Activated effector memory CD4-positive, alpha-beta T cell treated with Interleukin-2 at 50 U/mL for 16 hours (primary cell): ENCODE measurements at regions not wholly inside any gene's neighbourhood (a gene's known extent, or its start where the extent isn't known, plus 50 kb on each side); places are given as distances from the start of the nearest gene placed in this dataset.

ENCODE experiments used
- DNase-seq: peaks from one replicate; pipeline ENCODE4 v3.0.0-alpha.2; 2020

DNA sequence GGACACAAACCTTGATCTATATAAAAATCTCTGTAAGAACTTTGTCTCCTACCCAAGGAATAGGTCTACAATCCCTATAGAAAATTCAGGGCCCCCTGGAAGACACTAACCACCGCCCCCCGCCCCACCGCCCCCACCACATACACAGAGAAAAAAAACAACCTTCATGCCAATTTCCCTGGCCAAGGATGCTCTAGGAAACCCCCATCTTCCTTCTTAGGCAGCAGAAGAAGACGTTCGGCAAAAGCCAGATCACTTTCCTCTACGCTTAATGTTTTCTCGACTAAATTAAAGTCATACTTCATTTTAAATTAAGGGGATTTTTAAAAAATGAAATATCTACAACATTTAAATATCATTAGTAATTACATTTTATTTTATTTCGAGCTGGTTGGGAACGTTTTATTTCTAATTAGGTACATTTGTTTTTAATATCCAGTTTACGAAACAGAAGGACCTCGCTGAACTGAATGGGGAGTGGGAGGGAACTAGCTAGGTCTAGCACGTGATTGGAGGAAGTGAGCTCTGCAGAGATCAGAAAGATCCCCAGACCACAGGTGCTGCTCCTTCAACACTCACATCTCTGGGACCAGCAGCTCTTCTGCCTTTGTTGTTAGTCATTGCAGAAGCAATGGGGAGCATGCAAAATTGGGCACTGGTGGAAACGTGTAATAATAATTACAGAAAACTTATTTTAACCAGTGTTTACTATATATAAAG, 472.3 kb downstream of the MN1 start:
- DNase-seq: no peak

DNA sequence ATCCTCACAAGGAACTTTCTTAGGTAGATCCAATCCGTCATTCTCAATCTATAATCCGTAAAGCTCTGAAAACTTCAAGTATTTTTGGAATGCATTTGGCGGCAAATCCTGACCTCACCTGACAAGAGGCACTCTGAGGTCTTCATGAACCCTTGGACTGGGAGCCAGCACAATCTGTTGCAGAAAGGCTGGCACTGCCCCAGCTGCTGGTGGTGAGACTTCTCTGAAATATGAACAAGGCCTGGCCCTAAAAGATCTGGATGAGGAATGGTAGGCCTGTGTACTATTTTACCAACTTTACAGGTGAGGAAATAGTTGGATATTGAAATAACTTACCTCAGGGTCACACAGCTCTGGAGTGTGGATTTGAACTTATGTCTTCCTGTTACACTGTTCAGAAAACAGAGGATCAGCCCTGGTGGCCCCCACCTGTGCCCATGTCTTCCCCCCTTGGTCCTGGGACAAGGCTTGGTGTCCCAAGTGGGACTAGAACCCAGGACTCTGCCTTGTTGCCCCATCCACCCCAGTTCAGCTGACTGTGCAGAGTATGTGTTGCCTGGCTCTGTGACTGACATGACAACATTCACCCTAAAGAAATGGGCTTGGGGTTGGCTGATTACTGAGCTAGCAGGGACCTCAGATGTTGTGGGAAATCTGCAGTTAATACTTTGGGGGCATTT, 471.4 kb downstream of the MN1 start:
- no peak for DNase-seq

DNA sequence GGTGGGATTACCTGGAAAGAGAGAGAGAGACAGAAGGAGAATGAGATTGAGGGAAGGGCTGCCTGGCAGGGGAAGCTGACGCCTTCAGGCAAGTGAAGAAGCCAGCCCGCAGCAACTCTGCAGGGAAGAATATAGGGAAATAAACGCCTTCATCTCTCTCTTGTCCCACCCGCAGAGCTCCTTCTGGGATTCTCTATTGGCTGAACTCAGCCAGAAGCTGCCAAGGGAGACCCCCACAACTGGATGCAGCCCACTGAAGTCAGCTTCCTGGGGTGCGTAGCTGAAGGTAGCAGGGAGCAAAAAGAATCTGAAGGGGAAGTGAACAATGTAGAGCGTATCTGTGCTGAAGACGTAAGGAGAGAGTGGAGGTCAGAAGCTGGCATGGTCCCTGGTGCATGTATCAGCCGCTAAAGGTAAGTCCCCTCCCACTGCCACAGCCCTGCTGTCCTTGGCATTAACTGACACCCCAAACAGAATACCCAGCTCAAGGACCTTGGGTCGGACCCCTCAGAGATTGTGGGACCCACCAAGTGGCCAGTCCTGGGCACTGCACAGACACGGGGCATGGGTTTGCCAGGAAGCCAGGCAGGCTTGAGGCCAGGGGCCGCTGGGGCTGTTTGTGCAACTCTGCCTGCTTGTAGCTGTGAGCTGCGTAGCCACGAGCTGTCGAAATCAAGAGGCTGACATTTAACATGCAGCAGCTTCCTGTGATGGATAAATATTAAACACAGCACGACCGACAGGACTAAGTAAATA, 469.9 kb downstream of the MN1 start:
- no peak for DNase-seq

DNA sequence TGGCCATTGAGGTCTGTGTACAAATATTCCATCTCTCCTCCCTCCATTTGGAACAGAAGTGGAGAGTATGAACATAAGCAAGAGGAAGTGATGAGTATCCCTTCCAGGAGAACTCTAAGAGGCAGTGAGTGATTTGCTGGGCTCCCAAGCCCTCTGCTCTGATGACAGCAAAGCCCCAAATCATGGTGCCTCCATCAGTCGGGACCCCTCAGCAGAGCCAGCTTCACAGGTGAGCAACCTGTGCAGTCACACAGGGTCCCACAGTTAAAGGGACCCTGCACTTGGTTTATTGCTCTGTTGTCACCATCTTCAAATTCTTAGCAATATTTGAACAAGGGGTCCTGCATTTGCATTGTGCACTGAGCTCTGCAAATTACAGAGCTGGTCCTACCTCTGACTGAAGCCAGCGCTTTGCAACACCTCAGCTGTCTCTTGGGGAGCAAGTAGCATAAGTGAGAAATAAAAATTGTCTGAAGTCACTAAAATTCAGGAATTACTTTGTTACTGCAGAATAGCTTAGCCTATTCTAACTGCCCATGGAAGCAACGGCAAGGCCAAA, 466.4 kb downstream of the MN1 start:
- DNase-seq: no peak

DNA sequence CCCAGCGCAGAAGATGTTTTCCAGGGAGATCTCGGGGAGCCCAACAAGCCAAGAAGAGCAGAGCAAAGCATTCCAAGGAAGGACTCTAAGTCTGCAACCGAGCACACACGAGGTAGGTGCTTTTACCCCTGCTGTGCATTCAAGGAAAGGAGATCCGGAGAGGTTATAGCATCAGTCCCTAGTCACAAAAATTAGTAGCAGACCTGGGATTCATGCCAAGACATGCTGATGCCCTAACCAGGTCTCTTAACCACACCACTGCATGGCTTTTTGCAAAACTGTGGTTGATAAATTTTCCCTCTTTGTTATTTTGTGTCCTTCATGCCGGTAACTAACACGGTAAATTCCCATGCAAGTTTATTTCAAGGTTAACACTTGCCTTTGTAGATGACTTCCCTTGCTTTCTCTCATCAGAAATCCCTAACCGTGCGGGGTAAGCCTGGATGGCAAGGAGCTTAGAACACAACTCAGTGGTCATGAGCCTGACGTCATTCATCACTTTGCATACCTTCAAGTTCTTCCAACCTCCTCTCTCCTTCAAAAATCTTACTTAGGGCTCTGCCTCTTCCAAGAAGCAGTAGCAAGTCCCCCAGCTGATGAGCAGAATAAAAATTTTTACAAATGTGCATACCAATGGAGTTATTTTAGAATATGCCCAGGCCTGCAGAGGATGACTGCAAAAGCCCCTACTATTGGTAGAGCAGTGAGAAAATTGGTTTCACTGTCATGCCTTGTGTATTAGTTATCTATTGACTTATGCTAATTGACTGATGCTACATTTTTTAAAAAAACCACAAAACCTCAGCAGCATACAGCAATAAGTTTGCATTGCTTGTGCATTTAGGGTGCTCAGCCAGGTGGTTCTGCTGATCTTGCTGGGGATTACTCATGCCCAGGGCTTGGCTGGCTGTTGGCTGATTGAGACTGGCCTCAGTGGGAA, 465.1 kb downstream of the MN1 start:
- no peak for DNase-seq

DNA sequence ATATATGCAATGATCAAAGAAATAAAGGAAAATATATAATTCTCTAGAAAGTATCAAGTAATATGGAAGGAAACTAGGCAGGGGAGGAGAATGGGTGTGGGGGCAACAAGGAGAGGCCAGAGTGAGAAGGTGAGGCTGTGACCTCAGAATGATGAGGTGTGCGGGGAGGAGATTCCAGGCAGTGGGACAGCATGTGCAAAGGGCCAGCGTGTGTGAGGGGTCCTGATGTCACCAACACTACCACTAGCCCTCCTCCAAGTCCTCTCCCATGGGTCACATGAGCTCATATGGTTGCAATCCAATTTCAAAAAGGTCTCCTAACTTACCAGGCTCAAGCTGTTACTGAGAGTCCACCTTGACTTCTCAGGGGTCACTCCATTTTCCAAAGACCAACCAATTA, 463.9 kb downstream of the MN1 start:
- DNase-seq: no peak

DNA sequence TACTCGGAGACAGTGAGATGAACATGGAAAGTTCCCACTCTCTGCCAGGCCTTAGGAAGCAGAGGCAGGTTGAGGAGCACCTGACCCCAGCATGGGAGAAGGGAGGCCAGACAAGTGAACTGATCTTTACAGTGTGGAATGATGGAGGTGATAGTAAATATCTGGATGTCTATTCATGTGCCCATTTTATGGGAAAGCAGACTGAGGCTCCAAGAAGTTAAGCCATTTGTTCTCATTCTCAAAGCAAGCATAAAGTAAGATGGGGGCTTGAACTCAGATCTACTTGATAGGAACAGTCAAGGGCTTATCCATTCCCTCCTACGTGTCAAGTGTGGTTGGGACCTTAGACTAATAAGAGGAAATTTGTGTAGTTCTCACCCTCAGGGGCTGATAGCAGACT, 461.5 kb downstream of the MN1 start:
- DNase-seq: no peak

DNA sequence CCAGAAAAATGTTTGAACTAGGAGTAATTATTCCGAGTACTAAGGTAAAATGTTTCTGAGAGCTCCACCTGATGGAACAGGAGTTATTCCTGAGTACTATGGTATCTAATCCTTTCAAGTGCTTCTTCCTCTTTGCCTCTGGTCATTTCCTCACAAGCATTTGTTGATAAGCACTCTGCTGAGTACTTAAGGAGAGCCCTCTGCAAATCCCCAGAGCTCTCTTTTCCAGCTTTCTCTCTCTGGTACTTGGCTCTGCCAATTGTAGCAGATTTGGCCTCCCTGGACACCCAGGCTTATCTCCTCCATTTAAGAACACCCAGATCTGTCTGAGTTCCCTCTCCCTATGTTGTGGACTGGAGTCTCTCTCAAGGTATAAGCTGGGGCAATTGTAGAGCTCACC, 457.0 kb downstream of the MN1 start:
- no peak for DNase-seq

DNA sequence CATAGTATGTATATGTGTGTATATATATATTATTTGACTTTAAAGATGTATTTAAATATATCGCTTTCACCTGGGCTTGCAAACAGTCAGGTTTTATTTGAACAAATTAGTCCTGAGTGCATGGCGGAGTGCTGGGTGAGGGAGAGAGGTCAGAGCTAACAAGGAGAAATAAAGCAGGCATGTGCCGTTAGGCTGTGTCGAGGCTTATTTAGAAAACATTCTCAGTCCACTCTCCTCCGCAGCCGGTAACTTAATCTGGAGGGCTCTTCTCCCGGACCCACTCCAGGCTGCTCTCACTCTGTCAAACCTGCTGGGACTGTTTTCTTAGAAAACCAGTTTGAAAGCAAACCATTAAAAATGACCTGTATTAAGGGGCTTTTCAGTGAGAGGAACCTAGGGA, 455.9 kb downstream of the MN1 start:
- no peak for DNase-seq

DNA sequence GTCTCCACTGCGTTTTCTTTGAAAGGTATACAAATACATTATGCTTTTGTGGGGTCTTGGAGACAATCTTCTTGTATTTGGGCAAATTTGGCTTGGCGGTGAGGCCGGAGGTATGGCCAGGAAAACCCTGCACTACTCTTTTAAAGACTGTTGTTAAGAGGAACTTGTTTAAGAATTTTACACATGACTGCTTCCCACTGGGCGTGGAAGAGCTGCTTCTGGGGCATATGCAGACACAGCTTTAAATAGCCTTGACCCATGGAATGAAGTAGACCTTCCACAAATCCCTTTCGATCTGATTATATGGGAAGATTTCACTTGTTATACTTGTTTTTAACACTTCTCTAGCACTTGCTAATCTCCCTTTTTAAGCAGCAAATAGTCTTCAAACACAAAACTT, 453.6 kb downstream of the MN1 start:
- DNase-seq: no peak

DNA sequence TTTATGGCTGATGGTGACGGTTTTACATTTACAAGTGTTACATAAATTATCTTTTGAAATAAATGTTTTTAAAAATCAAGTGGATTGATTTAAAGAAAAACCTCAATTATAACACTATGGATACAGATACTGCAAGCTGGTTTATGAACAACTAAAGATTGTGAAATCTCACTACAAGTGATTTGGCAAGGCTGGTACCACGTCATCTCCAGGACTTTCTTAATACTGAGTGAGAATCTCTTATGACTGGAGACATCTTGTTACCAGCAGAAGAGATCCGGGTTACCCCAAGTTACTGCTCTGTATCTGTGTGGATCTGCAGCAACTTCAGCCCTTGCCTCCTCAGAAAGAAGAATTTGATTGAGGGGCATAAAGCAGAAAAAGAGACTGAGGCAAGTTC, 452.9 kb downstream of the MN1 start:
- no peak for DNase-seq

DNA sequence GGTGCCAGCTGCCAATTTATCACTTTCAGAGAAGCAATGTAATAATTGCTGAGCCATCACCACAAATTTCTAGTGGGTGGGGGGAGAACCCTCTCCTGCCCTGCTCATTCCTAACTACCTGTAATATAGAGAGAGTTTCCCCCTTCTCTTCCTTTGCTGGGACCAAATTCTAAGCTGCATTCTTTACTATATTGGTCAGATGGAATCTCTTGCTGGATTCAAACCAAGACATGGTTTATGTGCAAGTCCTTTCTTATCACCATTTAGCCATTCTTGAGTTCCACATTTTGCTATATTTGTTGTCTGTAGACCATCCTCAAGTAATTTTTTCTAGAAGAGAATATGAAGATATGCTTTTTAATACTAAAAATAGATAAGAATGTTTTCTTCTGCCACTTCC, 452.1 kb downstream of the MN1 start:
- DNase-seq: no peak

DNA sequence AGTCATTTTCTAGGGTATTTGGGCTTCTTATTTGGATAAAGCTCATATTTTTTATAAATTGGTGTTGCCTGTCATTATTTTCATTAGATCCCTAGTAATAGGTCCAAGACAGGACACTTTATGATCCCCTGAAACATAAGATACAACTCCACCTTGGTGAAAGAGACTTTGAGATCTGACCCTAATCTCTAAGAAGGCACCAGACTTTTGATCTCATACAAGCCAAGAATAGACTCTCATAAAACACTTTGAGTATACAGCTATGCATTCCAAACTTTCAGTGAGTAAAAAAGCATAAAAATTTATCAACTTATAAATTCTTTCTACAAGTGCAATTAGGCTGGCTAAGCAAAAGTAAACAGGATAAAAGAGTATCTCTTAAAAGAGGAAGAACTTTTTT, 451.2 kb downstream of the MN1 start:
- no peak for DNase-seq

DNA sequence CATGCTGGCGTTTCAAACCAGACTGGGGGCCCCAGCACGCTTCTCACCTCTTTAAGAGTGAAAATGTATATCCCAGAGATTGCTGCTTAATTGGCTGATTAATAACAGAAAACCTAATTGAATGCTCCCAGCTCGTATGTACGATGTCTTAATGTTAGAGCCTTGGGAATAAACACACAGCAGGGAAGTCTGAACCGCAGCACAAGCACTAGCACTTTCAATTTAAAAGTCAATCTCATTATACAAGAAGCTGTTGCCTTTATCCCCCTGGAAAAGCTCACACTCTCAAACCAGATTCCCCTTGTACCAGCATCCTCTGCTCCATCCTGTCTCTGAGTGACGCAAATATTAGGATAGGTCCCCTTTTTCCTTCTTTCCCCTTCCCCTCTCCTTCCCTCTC, 449.1 kb downstream of the MN1 start:
- no peak for DNase-seq

DNA sequence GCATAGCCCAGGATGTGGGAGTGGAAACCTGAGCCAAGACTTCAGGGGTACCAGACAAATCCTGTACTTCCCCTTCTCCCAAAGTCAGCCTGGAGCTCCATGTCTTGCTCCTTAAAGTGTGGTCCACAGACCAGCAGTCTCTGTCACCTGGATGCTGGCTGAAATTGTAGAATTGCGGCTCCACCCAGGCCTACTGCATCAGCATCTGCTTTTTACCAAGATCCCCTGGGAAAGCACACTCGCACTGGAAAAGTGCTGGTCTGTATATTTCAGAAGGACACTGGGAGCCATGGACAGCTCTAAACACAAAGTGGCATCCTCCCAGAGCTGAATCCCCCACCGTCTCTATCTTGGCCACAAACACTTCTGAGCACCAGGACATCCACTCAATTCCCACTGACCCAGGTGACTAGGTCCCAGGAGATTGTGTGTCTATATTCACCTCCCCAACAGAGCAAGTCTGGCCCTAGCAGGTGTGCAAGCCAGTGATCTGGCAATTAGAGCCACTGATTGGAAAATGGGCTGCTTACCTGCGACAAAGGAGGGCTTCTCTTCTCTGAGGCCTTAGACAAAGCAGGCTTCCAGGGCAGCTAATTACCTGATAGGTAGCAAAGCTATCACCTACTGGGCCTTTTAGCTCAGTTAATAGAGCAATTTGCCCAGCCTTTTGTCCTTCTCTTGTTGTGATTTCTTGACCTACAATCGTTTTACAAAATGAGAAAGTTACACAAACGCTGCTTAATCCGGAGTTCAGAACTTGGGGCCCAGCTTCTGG, 443.3 kb downstream of the MN1 start:
- DNase-seq: no peak

DNA sequence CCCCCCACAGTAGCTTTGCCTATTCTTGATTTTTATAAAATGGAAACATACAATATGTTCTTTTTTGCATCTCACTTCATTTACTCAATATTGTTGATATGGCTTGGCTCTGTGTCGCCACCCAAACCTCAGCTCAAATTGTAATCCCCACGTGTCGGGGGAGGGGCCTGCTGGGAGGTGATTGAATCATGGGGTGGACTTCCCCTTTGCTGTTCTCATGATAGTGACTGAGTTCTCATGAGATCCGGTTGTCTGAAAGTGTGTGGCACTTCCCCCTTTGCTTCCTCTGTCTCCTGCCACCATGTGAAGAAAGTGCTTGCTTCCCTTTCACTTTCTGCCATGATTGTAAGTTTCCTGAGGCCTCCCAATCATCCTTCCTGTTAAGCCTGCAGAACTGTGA, 431.3 kb downstream of the MN1 start:
- DNase-seq: no peak

DNA sequence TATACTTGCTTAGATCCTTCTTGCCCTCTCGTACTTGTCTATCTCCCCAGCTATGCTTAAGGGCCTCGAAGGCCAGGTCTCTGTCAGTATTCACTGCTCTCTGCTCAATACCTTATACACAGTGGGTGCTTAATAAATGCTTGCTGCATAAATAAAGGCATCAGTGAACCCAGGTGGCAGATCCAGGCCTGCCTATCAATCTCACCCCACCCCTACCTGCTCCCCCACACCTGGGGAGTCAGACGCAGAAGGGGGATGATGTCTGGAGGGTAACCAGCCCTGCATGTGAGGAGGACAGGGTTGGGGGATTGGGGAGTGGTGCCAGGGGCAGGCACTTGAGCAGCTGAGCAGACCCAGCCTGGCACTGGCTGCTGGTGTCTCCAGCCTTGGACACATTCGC, 430.6 kb downstream of the MN1 start:
- DNase-seq: no peak

DNA sequence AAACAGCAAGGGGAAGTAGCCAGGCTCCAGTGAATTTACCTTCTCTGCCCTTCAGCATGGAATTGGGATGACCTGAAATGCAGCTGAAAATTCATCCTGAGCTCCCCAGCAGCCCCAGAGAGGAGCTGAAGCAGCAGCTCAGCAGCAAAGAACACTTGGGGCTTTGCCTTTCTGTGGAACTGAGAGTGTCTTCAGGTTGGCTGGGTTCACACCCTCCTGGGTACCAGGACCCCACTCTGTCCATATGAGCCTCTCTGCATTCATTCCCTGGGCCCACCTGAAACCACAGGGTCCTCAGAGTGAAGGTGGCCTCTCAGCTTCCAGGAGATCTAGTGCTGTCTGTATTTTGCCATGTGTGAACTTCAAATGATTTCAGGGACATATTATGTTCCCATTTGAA, 429.2 kb downstream of the MN1 start:
- no peak for DNase-seq

DNA sequence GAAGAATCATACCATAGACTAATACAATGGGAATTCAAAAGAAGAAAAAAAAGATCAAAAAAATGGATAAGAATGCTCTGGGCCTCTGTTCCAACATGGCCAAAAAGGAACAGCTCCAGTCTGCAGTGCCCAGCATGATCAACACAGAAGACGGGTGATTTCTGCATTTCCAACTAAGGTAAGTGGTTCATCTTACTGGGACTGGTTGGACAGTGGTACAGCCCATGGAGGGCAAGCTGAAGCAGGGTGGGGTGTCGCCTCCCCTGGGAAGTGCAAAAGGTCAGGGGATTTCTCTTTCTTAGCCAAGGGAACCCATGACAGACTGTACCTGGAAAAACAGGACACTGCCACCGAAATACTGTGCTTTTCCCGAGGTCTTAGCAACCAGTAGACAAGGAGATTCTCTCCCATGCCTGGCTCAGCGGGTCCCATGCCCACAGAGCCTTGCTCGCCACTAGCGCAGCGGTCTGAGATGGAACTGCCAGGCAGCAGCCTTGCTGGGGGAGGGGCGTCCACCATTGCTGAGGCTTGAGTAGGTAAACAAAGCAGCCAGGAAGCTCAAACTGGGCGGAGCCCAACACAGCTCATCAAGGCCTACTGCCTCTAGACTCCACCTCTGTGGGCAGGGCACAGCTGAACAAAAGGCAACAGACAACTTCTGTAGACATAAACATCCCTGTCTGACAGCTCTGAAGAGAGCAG, 428.4 kb downstream of the MN1 start:
- DNase-seq: no peak

DNA sequence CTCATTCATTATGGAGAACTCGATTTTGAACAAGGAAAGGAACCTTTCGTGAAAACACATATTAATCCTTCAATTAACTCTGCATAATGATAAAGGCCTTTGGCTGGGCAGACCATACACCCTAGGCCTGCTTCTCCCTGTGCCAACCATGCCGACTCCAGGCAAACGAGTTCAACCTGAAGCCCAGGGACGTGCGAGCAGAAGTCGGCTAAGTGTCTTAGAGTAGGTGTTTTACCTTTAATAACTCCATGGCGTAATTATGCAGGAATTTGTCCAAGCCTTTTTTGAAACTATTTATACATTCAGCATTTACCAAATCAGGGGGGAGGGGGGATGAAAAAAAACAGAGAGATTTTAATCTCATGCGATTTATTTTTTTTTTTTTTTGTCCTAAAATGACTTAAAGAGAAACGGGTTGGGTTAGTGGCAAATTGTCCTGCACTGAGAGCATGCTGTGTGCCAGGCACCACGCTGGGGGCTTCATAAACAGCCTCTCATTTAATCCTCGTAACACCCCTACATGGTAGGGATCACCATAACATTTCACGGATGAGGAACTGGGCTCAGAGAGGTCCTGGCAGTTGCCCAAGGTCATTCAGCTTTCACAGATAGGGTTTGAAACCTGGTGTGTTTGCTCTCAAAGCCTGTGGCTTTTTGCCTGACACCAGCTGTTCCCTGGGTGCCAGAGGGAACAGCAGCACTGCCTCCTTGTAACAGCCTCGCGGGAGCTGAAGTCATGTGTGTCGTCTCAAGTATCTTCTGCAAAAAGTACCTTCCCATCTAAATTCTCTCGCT, 423.9 kb downstream of the MN1 start:
- DNase-seq: no peak
